ENCODE measurements at regions not wholly inside any gene's neighbourhood (a gene's known extent, or its start where the extent isn't known, plus 50 kb on each side); places are given as distances from the start of the nearest gene placed in this dataset.

DNA sequence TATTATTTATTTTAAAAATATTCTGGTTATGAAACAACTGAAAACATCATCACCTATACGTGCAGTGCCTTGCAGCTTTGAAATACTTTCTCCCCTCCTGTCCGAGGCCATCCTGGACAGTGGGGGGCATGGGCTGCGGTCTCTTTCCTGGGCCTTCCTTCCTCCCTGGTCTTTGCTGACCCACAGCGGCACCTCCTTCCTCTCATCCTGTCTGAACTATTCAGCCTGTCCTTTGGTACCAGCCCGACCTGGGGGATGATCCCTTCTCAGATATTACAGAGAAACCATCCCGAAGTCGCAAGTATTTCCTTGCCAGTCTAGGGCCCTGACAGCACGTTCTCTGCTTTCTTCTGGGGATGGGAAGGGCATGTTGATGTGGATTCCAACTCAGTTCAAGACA lies 736.6 kb upstream of the HS6ST1 start:
- no peak for DNase-seq

- no peak for DNase-seq
Measured at GRCh38 chr2:129055824-129056223, 737.2 kb upstream of the HS6ST1 start.

- no peak for DNase-seq
Measured at GRCh38 chr2:129056309-129056958, 737.8 kb upstream of the HS6ST1 start.

DNA sequence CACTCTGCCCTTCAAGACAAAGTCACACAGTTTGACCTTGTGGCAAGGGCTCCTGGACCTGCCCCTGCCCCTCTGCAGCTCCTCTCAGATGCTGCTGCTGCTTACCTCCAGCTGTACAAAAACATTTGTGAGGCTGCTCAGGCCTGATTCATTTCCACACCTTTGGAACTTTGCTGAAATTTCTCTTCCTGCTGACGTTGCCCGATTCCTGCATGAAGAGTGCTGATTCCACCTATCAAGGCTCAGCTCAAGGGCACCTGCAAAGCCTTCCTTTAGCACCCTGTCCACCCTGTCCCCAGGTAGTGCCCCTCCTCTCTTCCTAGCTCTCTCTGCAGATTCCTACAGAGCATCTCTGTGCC lies 738.3 kb upstream of the HS6ST1 start:
- DNase-seq: no peak

DNA sequence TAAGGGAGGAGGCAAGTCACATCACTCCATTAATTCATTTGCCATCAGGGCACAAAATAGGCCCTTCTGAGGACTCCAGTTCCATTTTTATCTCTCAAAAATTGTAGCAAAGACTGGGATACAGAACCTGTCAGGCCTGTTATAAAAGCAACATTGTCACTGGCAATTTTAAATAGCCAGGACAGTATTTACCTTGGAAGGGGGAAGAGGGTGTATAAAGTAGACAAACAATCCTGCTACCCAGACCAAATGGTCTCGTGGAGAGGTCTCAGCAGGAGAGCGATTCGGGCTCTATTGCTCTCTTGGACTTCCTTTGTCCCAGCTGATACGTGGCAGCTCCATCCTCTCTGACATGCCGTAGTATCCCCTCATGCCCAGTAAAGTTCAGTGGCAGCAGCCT lies 740.3 kb upstream of the HS6ST1 start:
- no peak for DNase-seq

GRCh38 chr2:129059476-129059875 lies 740.8 kb upstream of the HS6ST1 start:
- no peak for DNase-seq

DNA sequence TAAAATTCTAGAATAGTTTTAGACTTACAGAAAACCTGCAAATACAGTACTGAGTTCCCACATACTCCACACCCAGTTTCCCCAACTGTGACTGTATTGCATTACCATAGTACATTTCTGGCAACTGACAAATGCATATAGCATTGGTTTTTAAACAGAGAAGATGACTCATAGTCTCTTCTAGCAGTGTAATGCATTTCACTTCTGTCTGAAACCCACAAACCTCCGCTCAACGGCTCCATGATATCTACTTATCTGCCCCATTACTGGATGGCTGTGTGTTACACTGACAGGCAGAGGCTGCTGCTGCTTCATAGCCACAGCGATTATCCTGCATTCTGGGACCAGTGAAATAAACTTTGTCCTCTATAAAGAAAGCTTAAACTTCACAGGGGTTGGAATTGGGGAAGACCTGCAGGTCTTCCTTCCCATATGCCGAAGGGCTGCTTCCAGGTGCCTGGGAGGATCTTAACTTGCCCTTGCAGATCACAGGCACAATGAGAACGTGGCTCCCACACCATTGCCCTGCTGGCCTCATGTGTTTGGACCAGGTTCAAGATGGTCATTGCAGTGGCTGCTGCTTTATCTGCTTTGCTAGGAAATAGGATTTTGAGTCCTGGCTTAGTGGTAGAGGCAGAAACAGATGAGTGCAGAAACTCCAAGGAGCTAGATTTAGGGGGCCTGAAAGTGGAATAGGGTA lies 742.6 kb upstream of the HS6ST1 start:
- no peak for DNase-seq

GRCh38 chr2:129061769-129062121 lies 743.1 kb upstream of the HS6ST1 start:
- no peak for DNase-seq

DNA sequence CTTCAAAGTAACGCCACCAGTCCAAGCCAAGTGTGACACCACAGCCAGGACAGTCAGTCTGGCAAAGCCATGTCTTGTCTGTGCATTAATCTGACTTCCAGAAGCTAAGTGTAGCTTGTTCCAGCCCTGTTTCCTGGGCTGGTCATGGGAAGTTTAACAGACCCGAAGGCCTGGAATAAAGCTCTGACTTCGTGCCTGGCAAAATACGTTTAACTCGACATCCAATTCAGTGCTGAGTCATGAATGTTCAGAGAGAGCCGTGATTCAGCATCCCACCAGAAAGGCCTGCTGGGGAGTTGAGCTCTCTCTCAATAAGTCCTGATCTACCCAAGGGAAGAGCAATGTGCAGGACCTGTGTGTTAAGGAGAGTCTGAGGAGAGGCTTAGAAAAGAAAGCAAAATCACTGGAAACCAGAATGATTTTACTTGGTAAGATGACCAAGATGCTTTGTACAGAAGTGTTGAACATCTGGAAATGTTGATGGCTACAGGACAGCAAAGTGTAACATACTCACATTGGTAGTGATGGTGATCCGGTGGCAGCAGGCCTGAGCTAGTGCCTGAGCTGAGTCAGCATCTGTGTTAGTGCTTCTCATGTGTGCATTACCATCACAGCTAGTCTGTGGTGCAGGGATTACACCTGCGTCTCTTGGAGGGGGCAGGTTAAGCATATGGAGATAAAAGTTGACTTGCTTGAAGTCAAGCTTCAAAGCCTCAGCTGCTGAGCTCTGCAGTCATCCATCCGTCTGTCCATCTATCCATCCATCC lies 743.7 kb upstream of the HS6ST1 start:
- DNase-seq: no peak

GRCh38 chr2:129067070-129067469 lies 748.4 kb upstream of the HS6ST1 start:
- DNase-seq: no peak

DNA sequence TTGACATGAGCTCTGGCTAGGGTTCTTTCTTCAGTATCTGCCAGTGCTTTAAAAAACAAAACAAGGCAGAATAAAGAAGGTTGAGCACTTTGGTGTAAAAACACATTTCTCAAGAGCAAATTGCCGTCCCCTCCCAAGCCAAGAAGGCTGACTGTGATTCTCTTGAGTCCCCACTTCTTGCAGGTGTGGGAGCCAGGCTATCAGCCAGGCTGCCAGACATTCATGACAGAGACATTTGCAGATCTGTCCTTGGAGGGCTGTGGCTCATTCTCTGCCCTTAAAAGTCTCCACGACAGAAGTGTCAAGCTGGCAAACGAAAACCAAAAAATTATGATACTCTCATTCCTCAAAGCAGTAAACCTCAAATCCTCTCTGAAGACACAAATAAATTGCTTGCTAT lies 749.3 kb upstream of the HS6ST1 start:
- no peak for DNase-seq

DNA sequence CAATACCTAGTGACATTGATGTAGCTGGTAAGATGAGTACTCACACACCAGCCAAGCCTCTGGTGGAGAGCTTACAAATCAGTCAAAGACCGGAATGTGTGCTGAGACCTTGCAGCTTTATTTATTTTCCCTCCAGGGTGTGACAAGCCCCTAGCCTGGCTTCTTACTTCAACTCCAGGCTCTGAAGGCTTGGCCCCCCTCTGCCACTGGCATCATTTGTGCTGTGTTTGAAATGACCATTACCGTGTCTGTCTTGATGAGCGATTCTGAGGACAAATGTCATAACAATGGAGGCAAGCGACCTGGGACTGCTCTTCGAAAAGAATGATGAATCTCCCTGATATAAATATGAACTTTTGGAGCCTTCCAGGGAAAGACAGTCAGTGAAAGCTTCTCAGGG lies 749.9 kb upstream of the HS6ST1 start:
- no peak for DNase-seq

DNA sequence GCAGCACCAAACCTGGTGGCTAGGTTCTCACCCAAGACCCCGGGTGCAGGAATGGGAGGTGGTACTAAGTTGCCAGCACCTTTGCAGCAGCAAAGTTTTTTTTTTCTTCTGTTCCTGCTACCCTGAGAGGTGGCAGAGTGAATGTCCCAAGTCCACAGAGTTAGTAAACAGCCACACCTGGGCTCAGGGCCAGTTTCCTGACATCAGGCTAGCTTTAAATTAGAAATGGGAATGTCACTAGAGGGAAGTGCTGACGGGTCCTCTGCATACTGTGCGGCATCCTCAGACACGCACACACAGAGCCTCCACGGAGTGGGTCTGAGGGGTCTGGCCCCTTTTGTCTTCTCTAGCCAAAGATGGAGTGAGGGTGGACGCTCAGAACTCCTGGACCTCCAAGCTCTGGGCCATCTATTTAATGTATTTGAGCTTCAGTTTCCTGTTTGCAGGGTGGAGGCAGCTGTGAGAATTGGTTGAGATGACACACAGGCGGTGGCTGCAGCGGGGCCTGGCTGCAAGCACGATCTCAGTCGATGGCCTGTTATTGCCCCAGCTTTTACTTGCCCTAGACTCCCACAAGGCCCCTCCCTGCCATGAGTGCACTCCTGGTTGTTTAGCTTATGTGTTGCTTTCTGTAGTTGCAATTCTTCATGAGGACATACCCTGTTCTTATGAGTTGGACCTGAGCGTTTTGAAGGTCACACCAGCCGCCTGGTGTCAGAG lies 751.4 kb upstream of the HS6ST1 start:
- no peak for DNase-seq

DNA sequence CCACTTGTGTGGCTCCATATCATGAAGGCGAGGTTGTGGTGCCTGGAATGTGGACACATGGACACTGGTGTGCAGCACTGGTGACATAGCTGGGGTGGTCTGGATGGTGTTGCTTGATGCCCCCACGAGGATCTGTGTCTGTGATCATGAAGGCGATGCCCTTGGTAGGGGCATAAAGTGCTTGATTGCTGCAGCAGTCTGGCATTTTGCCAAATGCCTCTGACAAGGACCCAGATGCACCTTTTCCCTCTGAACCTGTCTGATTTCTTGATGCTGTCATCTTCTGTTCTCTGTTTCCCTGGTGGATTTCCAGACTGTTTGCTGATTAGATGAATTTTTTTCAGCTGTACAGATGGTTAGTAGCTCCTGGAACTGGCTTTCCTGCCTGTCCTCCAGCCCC lies 752.0 kb upstream of the HS6ST1 start:
- no peak for DNase-seq

DNA sequence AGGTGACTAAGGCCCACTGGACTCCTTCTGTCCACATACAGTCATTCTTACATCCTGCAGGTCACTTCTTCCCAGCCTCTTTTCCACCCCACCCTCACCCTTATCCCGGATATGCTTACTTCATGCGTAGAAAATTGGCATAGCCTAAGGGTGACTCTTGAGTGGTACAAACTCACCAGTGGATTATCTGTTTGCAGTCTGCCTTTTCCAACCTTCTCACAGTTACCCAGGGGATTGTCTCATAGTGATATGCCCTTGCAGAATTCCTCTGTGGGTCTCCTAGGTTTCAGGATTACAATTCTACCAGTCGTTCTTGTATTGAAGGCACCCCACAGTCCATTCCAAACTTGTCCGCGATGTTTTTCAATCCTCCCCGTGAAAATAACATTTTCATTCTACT lies 752.9 kb upstream of the HS6ST1 start:
- no peak for DNase-seq

DNA sequence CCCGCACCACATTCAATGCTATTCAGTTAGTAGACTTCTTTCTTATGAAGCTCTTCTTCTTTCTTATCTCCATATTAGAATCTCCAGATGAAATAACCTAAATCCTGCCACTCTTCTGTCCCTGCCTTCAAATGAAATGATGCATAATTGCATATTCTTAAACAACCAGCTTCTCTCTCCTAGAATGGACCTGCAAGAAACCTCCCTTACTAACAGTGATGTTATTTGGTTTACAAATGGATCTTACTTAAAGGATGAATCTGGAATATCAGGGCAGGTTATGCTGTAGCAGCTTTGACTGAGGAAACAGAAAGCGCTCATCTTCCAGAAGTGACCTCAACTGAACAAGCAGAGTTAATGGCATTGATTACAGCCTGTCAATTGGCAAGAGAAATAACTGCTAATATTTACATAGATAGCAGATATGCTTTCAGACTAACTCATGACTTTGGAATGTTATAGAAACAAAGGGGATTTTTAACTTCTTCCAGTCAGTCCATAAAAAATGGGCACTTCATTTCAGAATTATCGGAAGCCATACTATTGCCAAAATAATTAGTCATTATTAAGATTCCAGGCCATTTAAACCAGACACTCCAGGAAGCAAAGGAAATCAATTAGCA lies 755.7 kb upstream of the HS6ST1 start:
- no peak for DNase-seq

GRCh38 chr2:129078548-129078947 lies 759.9 kb upstream of the HS6ST1 start:
- DNase-seq: no peak

GRCh38 chr2:129080715-129081476 lies 762.2 kb upstream of the HS6ST1 start:
- DNase-seq: no peak

- no peak for DNase-seq
Measured at GRCh38 chr2:129085386-129085785, 766.7 kb upstream of the HS6ST1 start.

GRCh38 chr2:129087133-129087813 lies 768.6 kb upstream of the HS6ST1 start:
- DNase-seq: peak in 1 of 2 donors; percentile 10

DNA sequence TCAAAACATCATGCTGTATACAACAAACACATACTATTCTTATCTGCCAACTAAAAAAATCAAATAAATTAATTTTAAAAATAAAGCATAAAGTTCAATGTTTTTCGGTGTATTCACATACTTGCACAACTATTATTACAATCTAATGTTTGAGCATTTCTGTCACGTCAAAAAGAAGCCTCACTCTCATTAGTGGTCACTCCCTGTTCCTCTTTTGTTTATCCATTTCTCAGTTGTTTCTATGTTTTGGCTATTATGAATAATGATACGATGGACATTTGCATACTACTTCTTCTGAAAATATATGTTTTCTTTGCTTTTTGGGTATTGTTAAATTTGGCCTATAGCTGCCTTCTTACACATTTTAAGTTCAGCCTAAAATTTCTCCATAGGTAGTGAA lies 773.0 kb upstream of the HS6ST1 start:
- no peak for DNase-seq

GRCh38 chr2:129092956-129093355 lies 774.3 kb upstream of the HS6ST1 start:
- no peak for DNase-seq
